ENCODE measurements at regions not wholly inside any gene's neighbourhood (a gene's known extent, or its start where the extent isn't known, plus 50 kb on each side); places are given as distances from the start of the nearest gene placed in this dataset.

DNA sequence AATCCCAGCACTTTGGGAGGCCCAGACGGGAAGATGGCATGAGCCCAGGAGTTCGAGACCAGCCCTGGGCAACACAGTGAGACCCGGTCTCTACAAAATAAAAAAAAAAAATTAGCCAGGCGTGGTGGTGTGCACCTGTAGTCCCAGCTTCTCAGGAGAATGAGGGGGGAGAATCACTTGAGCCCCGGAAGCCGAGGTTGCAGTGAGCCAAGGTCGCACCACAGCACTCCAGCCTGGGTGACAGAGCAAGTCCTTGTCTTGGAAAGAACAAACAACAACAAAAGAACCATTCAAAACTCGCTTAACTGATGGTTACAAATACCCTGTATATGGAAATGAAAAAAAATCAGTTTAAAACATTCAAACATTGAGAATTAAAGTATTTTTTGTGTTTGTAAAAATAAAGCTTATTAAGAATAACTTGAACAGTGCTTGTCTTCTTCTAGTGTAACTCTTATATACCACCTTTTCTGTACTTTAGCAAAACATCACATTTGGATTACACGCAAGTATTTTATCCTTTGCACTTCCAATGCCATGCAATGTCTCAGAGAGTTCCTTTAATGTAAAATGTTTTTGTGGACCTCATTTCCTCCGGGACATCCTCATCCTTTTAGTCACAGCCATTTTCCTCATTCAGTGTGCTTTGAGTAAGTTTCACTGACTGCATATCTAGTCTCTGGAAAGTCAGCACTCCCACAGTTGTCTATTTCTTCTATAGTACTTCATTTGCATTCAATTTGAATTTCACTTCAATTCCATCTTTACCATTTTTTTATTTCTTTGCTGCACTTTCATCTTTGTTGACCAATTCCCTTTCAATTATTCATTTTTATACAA, 113.0 kb upstream of the GOLGA8J start:
- ChIA-PET POLR2A (no interaction called here), CTCF (no interaction called here)
- no peaks in the 10 kb centered on the region for H3K4me1 Mint-ChIP-seq
- no peak overlapping the region for H3K27ac Mint-ChIP-seq
- DNase-seq (no peak), ATAC-seq (ENCODE audit: low read depth) (no peak)
- H3K36me3 Mint-ChIP-seq (ENCODE audit: low read depth) = no peaks in the 10 kb centered on the region
- H3K27me3 Mint-ChIP-seq = peaks cover 40% of the 10 kb centered on the region
- H3K4me3 Mint-ChIP-seq = no peak overlapping the region
- no peak for TF ChIP-seq CTCF (IDR thresholded peaks at IDR 0.05)
- intact Hi-C loops (cut with micrococcal nuclease) = no loop called here
- peaks cover 6% of the 10 kb centered on the region for H3K9me3 Mint-ChIP-seq

GRCh38 chr15:29968895-29969561, 113.7 kb upstream of the GOLGA8J start:
- Mint-ChIP-seq H3K4me1 (no peaks in the 10 kb centered on the region), H3K4me3 (no peak overlapping the region), H3K9me3 (peaks cover 3% of the 10 kb centered on the region), H3K36me3 (ENCODE audit: low read depth) (no peaks in the 10 kb centered on the region), H3K27me3 (peaks cover 41% of the 10 kb centered on the region), H3K27ac (no peak overlapping the region)
- DNase-seq (no peak), ATAC-seq (ENCODE audit: low read depth) (no peak)
- ChIA-PET CTCF (no interaction called here), POLR2A (no interaction called here)
- intact Hi-C loops (cut with micrococcal nuclease) = no loop called here
- no peak for TF ChIP-seq CTCF (IDR thresholded peaks at IDR 0.05)

GRCh38 chr15:29968099-29968894, 114.5 kb upstream of the GOLGA8J start:
- Mint-ChIP-seq H3K4me3 (no peak overlapping the region), H3K27me3 (peaks cover 41% of the 10 kb centered on the region), H3K9me3 (peaks cover 3% of the 10 kb centered on the region), H3K36me3 (ENCODE audit: low read depth) (no peaks in the 10 kb centered on the region), H3K27ac (no peak overlapping the region), H3K4me1 (no peaks in the 10 kb centered on the region)
- TF ChIP-seq CTCF (IDR thresholded peaks at IDR 0.05) = no peak
- ChIA-PET CTCF (no interaction called here), POLR2A (no interaction called here)
- no peak for DNase-seq
- intact Hi-C loops (cut with micrococcal nuclease) = no loop called here
- ATAC-seq (ENCODE audit: low read depth) = no peak

DNA sequence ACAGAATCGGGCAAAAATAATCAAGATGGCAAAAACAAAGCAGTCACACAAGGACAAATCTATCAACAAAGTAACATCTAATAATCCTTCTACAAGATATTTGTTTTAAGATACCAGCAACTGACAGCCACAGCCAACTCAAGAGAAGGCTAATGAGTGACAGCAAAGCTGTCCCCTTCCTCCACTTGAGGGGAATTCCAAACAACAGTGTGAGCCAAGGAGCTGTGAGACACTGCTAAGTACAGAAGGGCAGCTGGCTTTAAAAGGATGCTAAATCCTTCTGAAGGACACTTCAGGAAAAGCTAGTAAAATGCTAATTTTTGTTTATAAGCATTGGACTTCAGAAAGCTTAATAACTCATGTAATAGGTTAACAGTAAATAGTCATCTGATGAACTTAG, 120.3 kb upstream of the GOLGA8J start:
- intact Hi-C loops (cut with micrococcal nuclease) = no loop called here
- H3K27me3 Mint-ChIP-seq = peaks cover 15% of the 10 kb centered on the region
- CTCF ChIA-PET = no interaction called here
- POLR2A ChIA-PET = no interaction called here
- no peaks in the 10 kb centered on the region for H3K36me3 Mint-ChIP-seq (ENCODE audit: low read depth)
- no peak overlapping the region for H3K4me3 Mint-ChIP-seq
- ATAC-seq (ENCODE audit: low read depth) (no peak), DNase-seq (no peak)
- TF ChIP-seq CTCF (IDR thresholded peaks at IDR 0.05) = no peak
- no peak overlapping the region for H3K27ac Mint-ChIP-seq
- no peaks in the 10 kb centered on the region for H3K9me3 Mint-ChIP-seq
- H3K4me1 Mint-ChIP-seq = no peaks in the 10 kb centered on the region

All from activated B cell treated with CpG ODN at 0.5 μM for 24 hours (primary cell).